Keratinocyte (primary cell): ENCODE measurements at regions not wholly inside any gene's neighbourhood (a gene's known extent, or its start where the extent isn't known, plus 50 kb on each side); places are given as distances from the start of the nearest gene placed in this dataset.
"Not testable (repeated sequence)": the region's sequence is repeated elsewhere in the genome, so short reads cannot be mapped to it uniquely, and the experiment has no call there.

Experiments used
- DNase-seq: peaks from one replicate; pipeline ENCODE4 v3.0.0-alpha.2; 2011; ENCODE audit warnings: low read depth, missing footprints, low spot score
- FAIRE-seq: peaks from 2 replicates; lab custom pipeline; 2011; peaks lifted over from hg19 to GRCh38; lab: Jason Lieb, UNC
- H2AFZ ChIP-seq: 2 replicates; pipeline ENCODE4 v1.6.0; 2012; ENCODE audit warnings: low read length, control low read depth, inconsistent platforms; ENCODE audit not compliant: control insufficient read depth
- H3K27ac ChIP-seq: 2 replicates; pipeline ENCODE4 v1.5.1; 2011; ENCODE audit warnings: low read length; ENCODE audit not compliant: control insufficient read depth, insufficient read depth
- H3K27me3 ChIP-seq: 3 replicates; pipeline ENCODE4 v1.6.0; 2011; ENCODE audit warnings: low read length; ENCODE audit not compliant: control insufficient read depth, insufficient read depth; ENCODE audit errors: extremely low read depth
- H3K36me3 ChIP-seq, 2 experiments: 2 replicates in 1 of 2; 3 replicates in 1 of 2; pipeline ENCODE4 v1.5.1; 2011; ENCODE audit warnings: low read length in 2 of 2, mild to moderate bottlenecking in 1 of 2; ENCODE audit not compliant: control insufficient read depth in 2 of 2, insufficient read depth in 2 of 2; ENCODE audit errors: extremely low read depth in 1 of 2
- H3K4me1 ChIP-seq: 3 replicates; pipeline ENCODE4 v1.5.1; 2011; ENCODE audit warnings: low read length; ENCODE audit not compliant: control insufficient read depth, insufficient read depth; ENCODE audit errors: extremely low read depth
- H3K4me2 ChIP-seq: 3 replicates; pipeline ENCODE4 v1.6.0; 2011; ENCODE audit warnings: low read depth, low read length; ENCODE audit not compliant: control insufficient read depth, insufficient read depth; ENCODE audit errors: extremely low read depth
- H3K4me3 ChIP-seq, 3 experiments: fragments of 200-600 bp in 1 of 3; sonication (generic) in 1 of 3; 2 replicates in 2 of 3; 3 replicates in 1 of 3; pipeline ENCODE4 v1.5.1; 2011 to 2016; ENCODE audit warnings: low read length in 3 of 3, mild to moderate bottlenecking in 3 of 3, control low read depth in 2 of 3, inconsistent platforms in 1 of 3, low read depth in 1 of 3, mixed read lengths in 1 of 3, mixed run types in 1 of 3, moderate library complexity in 1 of 3; ENCODE audit not compliant: control insufficient read depth in 2 of 3, insufficient read depth in 2 of 3; ENCODE audit errors: extremely low read depth in 1 of 3
- H3K79me2 ChIP-seq: 2 replicates; pipeline ENCODE4 v1.6.0; 2012; ENCODE audit warnings: low read length; ENCODE audit not compliant: control insufficient read depth, insufficient read depth
- H3K9ac ChIP-seq: 3 replicates; pipeline ENCODE4 v1.6.0; 2011; ENCODE audit warnings: low read length; ENCODE audit not compliant: control insufficient read depth, insufficient read depth; ENCODE audit errors: extremely low read depth
- H3K9me1 ChIP-seq: 3 replicates; pipeline ENCODE4 v1.6.0; 2011; ENCODE audit warnings: low read length; ENCODE audit not compliant: control insufficient read depth, insufficient read depth; ENCODE audit errors: extremely low read depth
- H3K9me3 ChIP-seq: 2 replicates; pipeline ENCODE4 v1.5.1; 2012; ENCODE audit warnings: low read depth, low read length; ENCODE audit not compliant: control insufficient read depth
- H4K20me1 ChIP-seq: 3 replicates; pipeline ENCODE4 v1.6.0; 2011; ENCODE audit warnings: low read length; ENCODE audit not compliant: control insufficient read depth, insufficient read depth; ENCODE audit errors: extremely low read depth
- CTCF ChIP-seq, 3 experiments: IDR thresholded peaks in 1 of 3; conservative IDR thresholded peaks in 1 of 3; optimal IDR thresholded peaks in 1 of 3; 2 replicates in 2 of 3; 3 replicates in 1 of 3; pipeline versions ENCODE3 to v1.5.1; 2011; ENCODE audit warnings: low read length in 3 of 3, mild to moderate bottlenecking in 3 of 3, moderate library complexity in 2 of 3, control low read depth in 1 of 3, inconsistent platforms in 1 of 3; ENCODE audit not compliant: insufficient read depth in 2 of 3; ENCODE audit errors: extremely low read depth in 1 of 3
- EZH2 ChIP-seq: IDR thresholded peaks from one replicate; pipeline ENCODE4 v1.6.1; 2012; ENCODE audit warnings: inconsistent platforms, mild to moderate bottlenecking, low read length, moderate library complexity
- dilution Hi-C: fragments of 300-500 bp; cut with MboI; formaldehyde crosslinking; loops from one replicate; pipeline ENCODE4 v1.7.0; 2020; ENCODE audit warnings: low sequenced_read_pairs; ENCODE audit not compliant: extremely low pct_ligation_motif_present

- Histone ChIP-seq H3K27me3 (no peaks in the 10 kb centered on the region), H3K27ac (no peak overlapping the region), H4K20me1 (no peaks in the 10 kb centered on the region), H3K4me3 (no peak overlapping the region), H3K9me3 (no peaks in the 10 kb centered on the region), H2AFZ (no peak overlapping the region), H3K9ac (no peak overlapping the region), H3K79me2 (no peaks in the 10 kb centered on the region), H3K4me2 (no peak overlapping the region), H3K4me1 (no peaks in the 10 kb centered on the region), H3K9me1 (no peaks in the 10 kb centered on the region), H3K36me3 (no peaks in the 10 kb centered on the region)
- dilution Hi-C loops, result no loop called here
- no peak for FAIRE-seq
- no peak for DNase-seq
- TF ChIP-seq CTCF (optimal IDR thresholded peaks at IDR 0.05 in 1 of 3, IDR thresholded peaks at IDR 0.05 in 1 of 3, conservative IDR thresholded peaks at IDR 0.05 in 1 of 3; ENCODE audit: extremely low read depth in 1 of 3, insufficient read depth in 2 of 3, low read length in 3 of 3), result no peak
- no peak for TF ChIP-seq EZH2
These were observed 102.3 kb downstream of the NPIPB11 start for GRCh38 chr16:29304251-29304650.

- dilution Hi-C loops, result no loop called here
- no peaks in the 10 kb centered on the region for H3K4me1 ChIP-seq
- H3K9me1 ChIP-seq, result no peaks in the 10 kb centered on the region
- H3K79me2 ChIP-seq, result no peaks in the 10 kb centered on the region
- TF ChIP-seq EZH2, result no peak
- no peaks in the 10 kb centered on the region for H4K20me1 ChIP-seq
- no peak overlapping the region for H3K9ac ChIP-seq
- no peak overlapping the region for H3K27ac ChIP-seq
- no peak overlapping the region for H2AFZ ChIP-seq
- H3K9me3 ChIP-seq, result no peaks in the 10 kb centered on the region
- FAIRE-seq (no peak), DNase-seq (no peak)
- H3K36me3 ChIP-seq, result no peaks in the 10 kb centered on the region
- H3K27me3 ChIP-seq, result no peaks in the 10 kb centered on the region
- no peak overlapping the region for H3K4me3 ChIP-seq
- no peak overlapping the region for H3K4me2 ChIP-seq
These were observed 103.0 kb downstream of the NPIPB11 start for GRCh38 chr16:29303520-29303919.

GRCh38 chr16:29302976-29303375, 103.5 kb downstream of the NPIPB11 start:
- no peak overlapping the region for H3K9ac ChIP-seq
- no peaks in the 10 kb centered on the region for H3K79me2 ChIP-seq
- H3K27ac ChIP-seq, result no peak overlapping the region
- no peak for FAIRE-seq
- no peaks in the 10 kb centered on the region for H3K27me3 ChIP-seq
- TF ChIP-seq CTCF (optimal IDR thresholded peaks at IDR 0.05 in 1 of 3, IDR thresholded peaks at IDR 0.05 in 1 of 3, conservative IDR thresholded peaks at IDR 0.05 in 1 of 3; ENCODE audit: extremely low read depth in 1 of 3, insufficient read depth in 2 of 3, low read length in 3 of 3), result no peak
- no peak for TF ChIP-seq EZH2
- DNase-seq, result no peak
- no peaks in the 10 kb centered on the region for H3K9me1 ChIP-seq
- no peak overlapping the region for H3K4me2 ChIP-seq
- no peak overlapping the region for H3K4me3 ChIP-seq
- no peak overlapping the region for H2AFZ ChIP-seq
- dilution Hi-C loops, result no loop called here
- no peaks in the 10 kb centered on the region for H4K20me1 ChIP-seq
- H3K4me1 ChIP-seq, result no peaks in the 10 kb centered on the region
- no peaks in the 10 kb centered on the region for H3K36me3 ChIP-seq
- no peaks in the 10 kb centered on the region for H3K9me3 ChIP-seq

GRCh38 chr16:29302433-29302832, 104.1 kb downstream of the NPIPB11 start:
- H3K9me3 ChIP-seq, H3K9me1 ChIP-seq, H2AFZ ChIP-seq, H3K27me3 ChIP-seq, H3K4me1 ChIP-seq, H3K9ac ChIP-seq, FAIRE-seq, H3K4me2 ChIP-seq, H3K27ac ChIP-seq, H4K20me1 ChIP-seq, DNase-seq, dilution Hi-C loops, H3K4me3 ChIP-seq, H3K79me2 ChIP-seq, H3K36me3 ChIP-seq: not testable (repeated sequence)
